ENCODE measurements at regions not wholly inside any gene's neighbourhood (a gene's known extent, or its start where the extent isn't known, plus 50 kb on each side); places are given as distances from the start of the nearest gene placed in this dataset.

- DNase-seq (ENCODE audit: low read depth in 1 of 2, low spot score in 2 of 2): no peak
- H3K4me3 ChIP-seq: no peak overlapping the region
These were observed 53.5 kb upstream of the TSHZ3 start for GRCh38 chr19:31402529-31403316.

GRCh38 chr19:31406106-31406505 lies 56.9 kb upstream of the TSHZ3 start:
- DNase-seq (ENCODE audit: low read depth in 1 of 2, low spot score in 2 of 2): no peak
- Histone ChIP-seq H3K4me1 (replicated peaks) (peaks cover 19% of the 10 kb centered on the region), H3K4me3 (no peak overlapping the region)

More at GRCh38 chr19:31402529-31403316, 53.5 kb upstream of the TSHZ3 start:
- Histone ChIP-seq H3K4me1 (replicated peaks) (peaks cover 9% of the 10 kb centered on the region; the same call in 1 of the 2 replicates), H3K27ac (no peak overlapping the region), H3K27me3 (replicated peaks) (no peaks in the 10 kb centered on the region), H3K9me3 (replicated peaks) (no peaks in the 10 kb centered on the region), H3K36me3 (no peaks in the 10 kb centered on the region)

GRCh38 chr19:31408460-31409124 lies 59.4 kb upstream of the TSHZ3 start:
- no peak overlapping the region for H3K4me3 ChIP-seq
- no peaks in the 10 kb centered on the region for H3K36me3 ChIP-seq
- H3K27ac ChIP-seq: peak overlapping the region; percentile 51
- peak in 1 of 2 experiments; percentile 68 for DNase-seq (ENCODE audit: low read depth in 1 of 2, low spot score in 2 of 2)
- peaks cover 19% of the 10 kb centered on the region for H3K4me1 ChIP-seq (replicated peaks)
- no peaks in the 10 kb centered on the region for H3K27me3 ChIP-seq (replicated peaks)
- no peaks in the 10 kb centered on the region for H3K9me3 ChIP-seq (replicated peaks)

More at GRCh38 chr19:31406106-31406505, 56.9 kb upstream of the TSHZ3 start:
- Histone ChIP-seq H3K27ac (no peak overlapping the region), H3K36me3 (no peaks in the 10 kb centered on the region), H3K27me3 (replicated peaks) (no peaks in the 10 kb centered on the region), H3K9me3 (replicated peaks) (no peaks in the 10 kb centered on the region)

- no peaks in the 10 kb centered on the region for H3K36me3 ChIP-seq
- no peak for DNase-seq (ENCODE audit: low read depth in 1 of 2, low spot score in 2 of 2)
- no peak overlapping the region for H3K27ac ChIP-seq
- no peaks in the 10 kb centered on the region for H3K27me3 ChIP-seq (replicated peaks)
- no peaks in the 10 kb centered on the region; the same call in 1 of the 2 replicates for H3K9me3 ChIP-seq (replicated peaks)
- H3K4me1 ChIP-seq (replicated peaks): peaks cover 5% of the 10 kb centered on the region
- no peak overlapping the region for H3K4me3 ChIP-seq
These were observed 64.1 kb upstream of the TSHZ3 start for GRCh38 chr19:31413353-31413752.

GRCh38 chr19:31415322-31415721 lies 66.1 kb upstream of the TSHZ3 start:
- Histone ChIP-seq H3K4me3 (no peak overlapping the region), H3K27ac (no peak overlapping the region), H3K36me3 (no peaks in the 10 kb centered on the region), H3K27me3 (replicated peaks) (no peaks in the 10 kb centered on the region), H3K4me1 (replicated peaks) (no peaks in the 10 kb centered on the region), H3K9me3 (replicated peaks) (no peaks in the 10 kb centered on the region; the same call in 1 of the 2 replicates)
- DNase-seq (ENCODE audit: low read depth in 1 of 2, low spot score in 2 of 2): no peak

GRCh38 chr19:31416548-31416947 lies 67.3 kb upstream of the TSHZ3 start:
- Histone ChIP-seq H3K4me3 (no peak overlapping the region), H3K27ac (no peak overlapping the region), H3K36me3 (no peaks in the 10 kb centered on the region), H3K4me1 (replicated peaks) (no peaks in the 10 kb centered on the region), H3K27me3 (replicated peaks) (no peaks in the 10 kb centered on the region), H3K9me3 (replicated peaks) (no peaks in the 10 kb centered on the region; the same call in 1 of the 2 replicates)
- no peak for DNase-seq (ENCODE audit: low read depth in 1 of 2, low spot score in 2 of 2)

- no peak for DNase-seq (ENCODE audit: low read depth in 1 of 2, low spot score in 2 of 2)
- Histone ChIP-seq H3K4me1 (replicated peaks) (no peaks in the 10 kb centered on the region), H3K27ac (no peak overlapping the region), H3K36me3 (no peaks in the 10 kb centered on the region), H3K4me3 (no peak overlapping the region), H3K27me3 (replicated peaks) (no peaks in the 10 kb centered on the region), H3K9me3 (replicated peaks) (no peaks in the 10 kb centered on the region; the same call in 1 of the 2 replicates)
These were observed 68.8 kb upstream of the TSHZ3 start for GRCh38 chr19:31418055-31418454.

- DNase-seq (ENCODE audit: low read depth in 1 of 2, low spot score in 2 of 2): no peak
- Histone ChIP-seq H3K4me1 (replicated peaks) (no peaks in the 10 kb centered on the region), H3K9me3 (replicated peaks) (no peaks in the 10 kb centered on the region; the same call in 1 of the 2 replicates), H3K4me3 (no peak overlapping the region), H3K36me3 (no peaks in the 10 kb centered on the region), H3K27ac (no peak overlapping the region), H3K27me3 (replicated peaks) (no peaks in the 10 kb centered on the region)
These were observed 69.6 kb upstream of the TSHZ3 start for GRCh38 chr19:31418692-31419430.

GRCh38 chr19:31419871-31420445 lies 70.7 kb upstream of the TSHZ3 start:
- DNase-seq (ENCODE audit: low read depth in 1 of 2, low spot score in 2 of 2): no peak
- H3K4me1 ChIP-seq (replicated peaks): no peaks in the 10 kb centered on the region
- H3K9me3 ChIP-seq (replicated peaks): no peaks in the 10 kb centered on the region
- no peaks in the 10 kb centered on the region for H3K36me3 ChIP-seq
- H3K4me3 ChIP-seq: no peak overlapping the region
- no peak overlapping the region for H3K27ac ChIP-seq
- H3K27me3 ChIP-seq (replicated peaks): no peaks in the 10 kb centered on the region

GRCh38 chr19:31421082-31421481 lies 71.8 kb upstream of the TSHZ3 start:
- H3K4me1 ChIP-seq (replicated peaks): no peaks in the 10 kb centered on the region
- no peak overlapping the region for H3K4me3 ChIP-seq
- DNase-seq (ENCODE audit: low read depth in 1 of 2, low spot score in 2 of 2): no peak
- no peaks in the 10 kb centered on the region for H3K27me3 ChIP-seq (replicated peaks)
- H3K27ac ChIP-seq: no peak overlapping the region
- no peaks in the 10 kb centered on the region for H3K9me3 ChIP-seq (replicated peaks)
- no peaks in the 10 kb centered on the region for H3K36me3 ChIP-seq

GRCh38 chr19:31421856-31422255 lies 72.6 kb upstream of the TSHZ3 start:
- Histone ChIP-seq H3K36me3 (no peaks in the 10 kb centered on the region), H3K27me3 (replicated peaks) (no peaks in the 10 kb centered on the region), H3K4me1 (replicated peaks) (no peaks in the 10 kb centered on the region), H3K27ac (no peak overlapping the region), H3K9me3 (replicated peaks) (no peaks in the 10 kb centered on the region), H3K4me3 (no peak overlapping the region)
- no peak for DNase-seq (ENCODE audit: low read depth in 1 of 2, low spot score in 2 of 2)

GRCh38 chr19:31423896-31424295 lies 74.7 kb upstream of the TSHZ3 start:
- Histone ChIP-seq H3K36me3 (no peaks in the 10 kb centered on the region), H3K9me3 (replicated peaks) (no peaks in the 10 kb centered on the region)
- no peak for DNase-seq (ENCODE audit: low read depth in 1 of 2, low spot score in 2 of 2)

GRCh38 chr19:31424861-31425620 lies 75.8 kb upstream of the TSHZ3 start:
- H3K27ac ChIP-seq: no peak overlapping the region
- H3K27me3 ChIP-seq (replicated peaks): no peaks in the 10 kb centered on the region
- no peaks in the 10 kb centered on the region for H3K9me3 ChIP-seq (replicated peaks)
- no peak overlapping the region for H3K4me3 ChIP-seq
- no peak for DNase-seq (ENCODE audit: low read depth in 1 of 2, low spot score in 2 of 2)
- no peaks in the 10 kb centered on the region for H3K4me1 ChIP-seq (replicated peaks)
- no peaks in the 10 kb centered on the region for H3K36me3 ChIP-seq

More at GRCh38 chr19:31423896-31424295, 74.7 kb upstream of the TSHZ3 start:
- no peaks in the 10 kb centered on the region for H3K27me3 ChIP-seq (replicated peaks)
- H3K27ac ChIP-seq: no peak overlapping the region
- H3K4me1 ChIP-seq (replicated peaks): no peaks in the 10 kb centered on the region
- no peak overlapping the region for H3K4me3 ChIP-seq
